SK-N-SH (cell line): ENCODE measurements at regions not wholly inside any gene's neighbourhood (a gene's known extent, or its start where the extent isn't known, plus 50 kb on each side); places are given as distances from the start of the nearest gene placed in this dataset.

Source experiments
- CTCF ChIA-PET: fragments of 300-600, 350-600 bp; formaldehyde crosslinking; extraction: SDS; loops from one replicate; lab custom pipeline; 2021; lab: Yijun Ruan, JAX
- POLR2A ChIA-PET: fragments of 350-600 bp; sonication (Branson Sonifier 250); formaldehyde crosslinking; extraction: SDS; loops from one replicate; lab custom pipeline; 2020; ENCODE audit warnings: antibody characterized with exemption, inconsistent platforms; lab: Yijun Ruan, JAX
- DNase-seq: peaks from one replicate; pipeline ENCODE4 v3.0.0; 2012
- H2AFZ ChIP-seq: fragments of 200-600 bp; sonication (generic); 2 replicates; pipeline ENCODE4 v1.8.1; 2016; ENCODE audit warnings: antibody characterized with exemption, mild to moderate bottlenecking, low read depth
- H3F3A ChIP-seq: fragments of 200-600 bp; sonication (generic); replicated peaks from 2 replicates; pipeline ENCODE3; 2016; ENCODE audit warnings: antibody characterized with exemption, mild to moderate bottlenecking; ENCODE audit not compliant: insufficient read depth
- H3K27ac ChIP-seq, 2 experiments: fragments of 200-500 bp in 1 of 2; fragments of 200-600 bp in 1 of 2; sonication (Bioruptor generic) in 1 of 2; sonication (generic), shearing (Covaris generic) in 1 of 2; 2 replicates each; pipeline versions ENCODE4 v1.5.1 to v1.6.1; 2014 to 2016; ENCODE audit warnings: low read depth in 2 of 2, inconsistent platforms in 1 of 2, low read length in 1 of 2, mild to moderate bottlenecking in 1 of 2, mixed read lengths in 1 of 2
- H3K27me3 ChIP-seq: fragments of 200-600 bp; sonication (generic), shearing (Covaris generic); 2 replicates; pipeline ENCODE4 v1.6.1; 2016; ENCODE audit warnings: mixed run types; ENCODE audit not compliant: insufficient read depth
- H3K36me3 ChIP-seq, 2 experiments: fragments of 200-500 bp in 1 of 2; fragments of 200-600 bp in 1 of 2; sonication (Bioruptor generic) in 1 of 2; sonication (generic) in 1 of 2; replicated peaks in 1 of 2; 2 replicates each; pipeline versions ENCODE3 to v1.5.1; 2014 to 2016; ENCODE audit warnings: low read length in 1 of 2, mild to moderate bottlenecking in 1 of 2; ENCODE audit not compliant: insufficient read depth in 2 of 2, control insufficient read depth in 1 of 2
- H3K4me1 ChIP-seq, 2 experiments: fragments of 200-500 bp in 1 of 2; fragments of 200-600 bp in 1 of 2; sonication (Bioruptor generic) in 1 of 2; sonication (generic), shearing (Covaris generic) in 1 of 2; 2 replicates each; pipeline versions ENCODE4 v1.5.1 to v1.6.1; 2014 to 2016; ENCODE audit warnings: low read depth in 1 of 2, low read length in 1 of 2, mixed run types in 1 of 2; ENCODE audit not compliant: insufficient read depth in 2 of 2, control insufficient read depth in 1 of 2
- H3K4me2 ChIP-seq: fragments of 200-600 bp; sonication (generic), shearing (Covaris generic); 2 replicates; pipeline ENCODE4 v1.6.1; 2017; ENCODE audit warnings: mixed run types
- H3K4me3 ChIP-seq, 2 experiments: fragments of 200-500 bp in 1 of 2; fragments of 200-600 bp in 1 of 2; sonication (Bioruptor generic) in 1 of 2; sonication (generic), shearing (Covaris generic) in 1 of 2; 2 replicates each; pipeline versions ENCODE4 v1.5.1 to v1.8.1; 2014 to 2016; ENCODE audit warnings: low read depth in 2 of 2, inconsistent platforms in 1 of 2, low read length in 1 of 2, mild to moderate bottlenecking in 1 of 2, mixed read lengths in 1 of 2, moderate library complexity in 1 of 2
- H3K79me2 ChIP-seq: fragments of 200-600 bp; sonication (generic); 2 replicates; pipeline ENCODE4 v1.8.1; 2017; ENCODE audit warnings: mild to moderate bottlenecking; ENCODE audit not compliant: insufficient read depth
- H3K9ac ChIP-seq: fragments of 200-600 bp; sonication (generic); 2 replicates; pipeline ENCODE4 v1.6.1; 2017; ENCODE audit warnings: mixed run types
- H3K9me2 ChIP-seq: fragments of 200-600 bp; sonication (generic); 2 replicates; pipeline ENCODE4 v1.6.1; 2017; ENCODE audit warnings: mixed run types
- H3K9me3 ChIP-seq: fragments of 200-600 bp; sonication (generic); 2 replicates; pipeline ENCODE4 v1.6.1; 2017; ENCODE audit warnings: mixed run types, mild to moderate bottlenecking, moderate library complexity
- H4K20me1 ChIP-seq: fragments of 200-600 bp; sonication (generic); 2 replicates; pipeline ENCODE4 v1.6.1; 2017; ENCODE audit warnings: mild to moderate bottlenecking, mixed run types; ENCODE audit not compliant: insufficient read depth
- CHD2 ChIP-seq: fragments of 150-350 bp; IDR thresholded peaks from 2 replicates; pipeline ENCODE4 v1.6.1; 2018; ENCODE audit warnings: low read length; ENCODE audit not compliant: partially characterized antibody
- ELF1 ChIP-seq: IDR thresholded peaks from 2 replicates; pipeline ENCODE4 v1.4.0; 2012
- EP300 ChIP-seq, 2 experiments: IDR thresholded peaks; 2 replicates each; pipeline versions ENCODE4 v1.4.0 to v1.6.1; 2012; ENCODE audit warnings: borderline replicate concordance in 1 of 2, low read depth in 1 of 2, low read length in 1 of 2
- EZH2phosphoT487 ChIP-seq: fragments of 200-600 bp; sonication (generic); IDR thresholded peaks from 2 replicates; pipeline ENCODE4 v1.6.1; 2017; ENCODE audit warnings: low read depth, mixed run types, mild to moderate bottlenecking, antibody characterized with exemption, moderate library complexity, borderline replicate concordance
- FOXJ3 ChIP-seq: sonication (generic); formaldehyde crosslinking; IDR thresholded peaks from 2 replicates; pipeline ENCODE4 v1.5.1; 2020; ENCODE audit warnings: mild to moderate bottlenecking, missing genetic modification reagents
- FOXM1 ChIP-seq: IDR thresholded peaks from 2 replicates; pipeline ENCODE4 v1.4.0; 2012; ENCODE audit warnings: low read depth, mild to moderate bottlenecking
- GABPA ChIP-seq: IDR thresholded peaks from 2 replicates; pipeline ENCODE4 v1.4.0; 2012; ENCODE audit warnings: low read depth, mild to moderate bottlenecking
- GATA2 ChIP-seq: sonication (generic); formaldehyde crosslinking; IDR thresholded peaks from 2 replicates; pipeline ENCODE4 v1.5.0; 2020; ENCODE audit warnings: mild to moderate bottlenecking, missing genetic modification reagents
- JUND ChIP-seq: IDR thresholded peaks from 2 replicates; pipeline ENCODE4 v1.4.0; 2012
- NRF1 ChIP-seq: IDR thresholded peaks from 2 replicates; pipeline ENCODE4 v1.6.1; 2012; ENCODE audit warnings: low read depth, mild to moderate bottlenecking, low read length
- POLR2AphosphoS5 ChIP-seq: IDR thresholded peaks from 2 replicates; pipeline ENCODE4 v1.6.1; 2012; ENCODE audit warnings: low read depth, low read length
- RAD21 ChIP-seq: IDR thresholded peaks from 2 replicates; pipeline ENCODE4 v1.6.1; 2012; ENCODE audit warnings: mild to moderate bottlenecking, low read length
- RCOR1 ChIP-seq: fragments of 150-350 bp; IDR thresholded peaks from 2 replicates; pipeline ENCODE4 v1.6.1; 2017; ENCODE audit warnings: antibody characterized with exemption, low read length
- SMC3 ChIP-seq: IDR thresholded peaks from 2 replicates; pipeline ENCODE4 v1.6.1; 2012; ENCODE audit warnings: low read depth, low read length, improper control_type of control experiment
- TAF1 ChIP-seq: IDR thresholded peaks from 2 replicates; pipeline ENCODE4 v1.6.1; 2012; ENCODE audit warnings: low read depth, mild to moderate bottlenecking, low read length, moderate library complexity, borderline replicate concordance
- TEAD4 ChIP-seq: IDR thresholded peaks from 2 replicates; pipeline ENCODE4 v1.4.0; 2012; ENCODE audit warnings: mild to moderate bottlenecking, borderline replicate concordance; ENCODE audit not compliant: insufficient read depth
- USF2 ChIP-seq: fragments of 150-350 bp; IDR thresholded peaks from 2 replicates; pipeline ENCODE4 v1.6.1; 2017; ENCODE audit warnings: antibody characterized with exemption, low read length, low read depth, borderline replicate concordance
- WGBS: methylation state at CpG from one replicate; pipeline ENCODE4 v1.1.6; 2017; ENCODE audit warnings: low lambda C conversion rate; 5-methylcytosine and 5-hydroxymethylcytosine counted together
- TF ChIP-seq, protein P1 (sequence below): IDR thresholded peaks from 2 replicates; pipeline ENCODE4 v1.4.0; 2012; ENCODE audit warnings: low read depth
- TF ChIP-seq, protein P2 (sequence below): fragments of 150-350 bp; IDR thresholded peaks from 2 replicates; pipeline ENCODE4 v1.6.1; 2016; ENCODE audit warnings: mild to moderate bottlenecking, low read depth, low read length
- TF ChIP-seq, protein P3 (sequence below): IDR thresholded peaks from 2 replicates; pipeline ENCODE4 v1.6.1; 2012; ENCODE audit warnings: mild to moderate bottlenecking, low read depth, low read length, moderate library complexity
- TF ChIP-seq, protein P4 (sequence below): IDR thresholded peaks from 2 replicates; pipeline ENCODE4; 2012

GRCh38 chr17:73759734-73760438 lies 115.6 kb upstream of the SDK2 start:
- 30% methylated on average over 18 of the region's 18 CpGs for WGBS
- Histone ChIP-seq H3K36me3 (no peaks in the 10 kb centered on the region), H3K27ac (no peak overlapping the region), H4K20me1 (no peaks in the 10 kb centered on the region), H3K9me3 (no peaks in the 10 kb centered on the region), H3K79me2 (no peaks in the 10 kb centered on the region), H2AFZ (no peak overlapping the region), H3K4me1 (peaks cover 0 to 22% of the 10 kb centered on the region in 2 experiments; a peak in 1 of 4 replicates), H3F3A (no peaks in the 10 kb centered on the region), H3K4me3 (no peak overlapping the region), H3K4me2 (no peak overlapping the region), H3K9me2 (no peaks in the 10 kb centered on the region), H3K27me3 (no peaks in the 10 kb centered on the region), H3K9ac (no peak overlapping the region)
- peak; percentile 79 for DNase-seq
- ChIA-PET POLR2A (interaction anchor here (0.6 to 0.9 kb wide), 3 partner anchors 11 to 155 kb away, joined by 3 to 4 read pairs (median 3); no protein-coding TSS in a partner anchor), CTCF (interaction anchor here (0.9 to 1.8 kb wide), 6 partner anchors 11 to 329 kb away, joined by 3 to 6 read pairs (median 3); no protein-coding TSS in a partner anchor)
- TF ChIP-seq, protein P1, sequence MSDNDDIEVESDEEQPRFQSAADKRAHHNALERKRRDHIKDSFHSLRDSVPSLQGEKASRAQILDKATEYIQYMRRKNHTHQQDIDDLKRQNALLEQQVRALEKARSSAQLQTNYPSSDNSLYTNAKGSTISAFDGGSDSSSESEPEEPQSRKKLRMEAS, result no peak
- TF ChIP-seq GATA2 (CRISPR knock-in tag) (peak; percentile 85), GABPA (no peak), JUND (no peak), FOXM1 (no peak), RAD21 (no peak; the same call in 1 of the 2 replicates), POLR2AphosphoS5 (no peak), CHD2 (peak; percentile 50), USF2 (no peak), EP300 (IDR thresholded peaks at IDR 0.05; ENCODE audit: borderline replicate concordance in 1 of 2, low read depth in 1 of 2, low read length in 1 of 2) (peak in 1 of 2 experiments; percentile 77; a peak in 2 of 4 replicates), TEAD4 (no peak), NRF1 (no peak), TAF1 (no peak), SMC3 (peak; percentile 12; the same call in 1 of the 2 replicates), EZH2phosphoT487 (no peak), ELF1 (no peak), FOXJ3 (no peak), RCOR1 (peak; percentile 52; the same call in 1 of the 2 replicates)
- TF ChIP-seq, protein P2, sequence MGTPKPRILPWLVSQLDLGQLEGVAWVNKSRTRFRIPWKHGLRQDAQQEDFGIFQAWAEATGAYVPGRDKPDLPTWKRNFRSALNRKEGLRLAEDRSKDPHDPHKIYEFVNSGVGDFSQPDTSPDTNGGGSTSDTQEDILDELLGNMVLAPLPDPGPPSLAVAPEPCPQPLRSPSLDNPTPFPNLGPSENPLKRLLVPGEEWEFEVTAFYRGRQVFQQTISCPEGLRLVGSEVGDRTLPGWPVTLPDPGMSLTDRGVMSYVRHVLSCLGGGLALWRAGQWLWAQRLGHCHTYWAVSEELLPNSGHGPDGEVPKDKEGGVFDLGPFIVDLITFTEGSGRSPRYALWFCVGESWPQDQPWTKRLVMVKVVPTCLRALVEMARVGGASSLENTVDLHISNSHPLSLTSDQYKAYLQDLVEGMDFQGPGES, result no peak
- TF ChIP-seq, protein P3, sequence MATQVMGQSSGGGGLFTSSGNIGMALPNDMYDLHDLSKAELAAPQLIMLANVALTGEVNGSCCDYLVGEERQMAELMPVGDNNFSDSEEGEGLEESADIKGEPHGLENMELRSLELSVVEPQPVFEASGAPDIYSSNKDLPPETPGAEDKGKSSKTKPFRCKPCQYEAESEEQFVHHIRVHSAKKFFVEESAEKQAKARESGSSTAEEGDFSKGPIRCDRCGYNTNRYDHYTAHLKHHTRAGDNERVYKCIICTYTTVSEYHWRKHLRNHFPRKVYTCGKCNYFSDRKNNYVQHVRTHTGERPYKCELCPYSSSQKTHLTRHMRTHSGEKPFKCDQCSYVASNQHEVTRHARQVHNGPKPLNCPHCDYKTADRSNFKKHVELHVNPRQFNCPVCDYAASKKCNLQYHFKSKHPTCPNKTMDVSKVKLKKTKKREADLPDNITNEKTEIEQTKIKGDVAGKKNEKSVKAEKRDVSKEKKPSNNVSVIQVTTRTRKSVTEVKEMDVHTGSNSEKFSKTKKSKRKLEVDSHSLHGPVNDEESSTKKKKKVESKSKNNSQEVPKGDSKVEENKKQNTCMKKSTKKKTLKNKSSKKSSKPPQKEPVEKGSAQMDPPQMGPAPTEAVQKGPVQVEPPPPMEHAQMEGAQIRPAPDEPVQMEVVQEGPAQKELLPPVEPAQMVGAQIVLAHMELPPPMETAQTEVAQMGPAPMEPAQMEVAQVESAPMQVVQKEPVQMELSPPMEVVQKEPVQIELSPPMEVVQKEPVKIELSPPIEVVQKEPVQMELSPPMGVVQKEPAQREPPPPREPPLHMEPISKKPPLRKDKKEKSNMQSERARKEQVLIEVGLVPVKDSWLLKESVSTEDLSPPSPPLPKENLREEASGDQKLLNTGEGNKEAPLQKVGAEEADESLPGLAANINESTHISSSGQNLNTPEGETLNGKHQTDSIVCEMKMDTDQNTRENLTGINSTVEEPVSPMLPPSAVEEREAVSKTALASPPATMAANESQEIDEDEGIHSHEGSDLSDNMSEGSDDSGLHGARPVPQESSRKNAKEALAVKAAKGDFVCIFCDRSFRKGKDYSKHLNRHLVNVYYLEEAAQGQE, result no peak
- TF ChIP-seq, protein P4, sequence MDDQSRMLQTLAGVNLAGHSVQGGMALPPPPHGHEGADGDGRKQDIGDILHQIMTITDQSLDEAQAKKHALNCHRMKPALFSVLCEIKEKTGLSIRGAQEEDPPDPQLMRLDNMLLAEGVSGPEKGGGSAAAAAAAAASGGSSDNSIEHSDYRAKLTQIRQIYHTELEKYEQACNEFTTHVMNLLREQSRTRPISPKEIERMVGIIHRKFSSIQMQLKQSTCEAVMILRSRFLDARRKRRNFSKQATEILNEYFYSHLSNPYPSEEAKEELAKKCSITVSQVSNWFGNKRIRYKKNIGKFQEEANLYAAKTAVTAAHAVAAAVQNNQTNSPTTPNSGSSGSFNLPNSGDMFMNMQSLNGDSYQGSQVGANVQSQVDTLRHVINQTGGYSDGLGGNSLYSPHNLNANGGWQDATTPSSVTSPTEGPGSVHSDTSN, result no peak
